HG03196 (cell line): ENCODE measurements at regions not wholly inside any gene's neighbourhood (a gene's known extent, or its start where the extent isn't known, plus 50 kb on each side); places are given as distances from the start of the nearest gene placed in this dataset.
"Not testable (repeated sequence)": the region's sequence is repeated elsewhere in the genome, so short reads cannot be mapped to it uniquely, and the experiment has no call there.

ENCODE experiments used
- ATAC-seq: cut with Tn5 transposase; IDR thresholded peaks from one replicate; pipeline ENCODE4 v1.9.1; 2021; ENCODE audit not compliant: unreplicated experiment

DNA sequence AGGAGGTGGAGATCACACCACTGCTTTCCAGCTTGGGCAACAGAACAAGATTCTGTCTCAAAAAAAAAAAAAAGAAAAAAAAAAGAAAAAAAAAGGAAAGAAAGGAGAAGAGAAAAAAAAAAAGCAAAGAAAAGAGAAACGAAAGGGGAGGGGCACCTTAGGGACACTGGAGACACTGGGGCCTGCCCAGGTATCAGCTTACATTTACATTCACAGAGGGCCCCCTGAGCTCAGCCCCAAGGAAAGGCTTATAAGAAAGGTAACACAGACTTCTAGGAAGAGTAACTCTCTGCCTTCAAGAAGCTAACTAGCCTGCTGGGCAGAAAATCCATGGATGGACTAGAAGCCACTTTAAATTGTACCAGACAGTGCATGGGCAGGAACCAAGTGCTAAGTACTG lies 108.8 kb downstream of the NPY start:
- no peak for ATAC-seq

DNA sequence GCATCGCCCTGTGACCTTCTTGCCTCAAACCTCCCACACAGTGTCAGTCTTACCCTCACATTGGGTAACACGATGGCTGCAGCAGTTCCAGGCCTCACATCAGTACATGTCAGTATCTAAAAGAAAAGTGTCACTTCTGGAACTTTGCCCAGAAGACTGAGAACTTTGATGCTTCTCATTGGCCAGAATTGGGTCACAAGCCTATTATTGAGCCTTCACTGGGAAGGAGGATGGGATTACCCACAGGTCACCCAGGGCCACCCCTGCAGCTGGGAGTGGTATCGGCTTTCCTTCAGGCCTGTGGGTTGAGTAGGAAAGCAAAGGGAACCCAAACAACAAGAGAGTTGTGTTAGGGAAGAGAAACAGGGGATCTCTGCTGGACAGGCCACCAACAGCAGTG lies 111.5 kb downstream of the NPY start:
- ATAC-seq: no peak

DNA sequence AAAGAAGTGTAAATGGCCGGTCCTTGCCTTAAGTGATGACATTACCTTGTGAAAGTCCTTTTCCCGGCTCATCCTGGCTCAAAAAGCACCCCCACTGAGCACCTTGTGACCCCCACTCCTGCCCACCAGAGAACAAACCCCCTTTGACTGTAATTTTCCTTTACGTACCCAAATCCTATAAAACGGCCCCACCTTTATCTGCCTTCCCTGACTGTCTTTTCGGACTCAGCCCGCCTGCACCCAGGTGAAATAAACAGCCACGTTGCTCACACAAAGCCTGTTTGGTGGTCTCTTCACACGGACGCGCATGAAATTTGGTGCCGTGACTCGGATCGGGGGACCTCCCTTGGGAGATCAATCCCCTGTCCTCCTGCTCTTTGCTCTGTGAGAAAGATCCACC lies 112.4 kb downstream of the NPY start:
- not testable (repeated sequence) for ATAC-seq

DNA sequence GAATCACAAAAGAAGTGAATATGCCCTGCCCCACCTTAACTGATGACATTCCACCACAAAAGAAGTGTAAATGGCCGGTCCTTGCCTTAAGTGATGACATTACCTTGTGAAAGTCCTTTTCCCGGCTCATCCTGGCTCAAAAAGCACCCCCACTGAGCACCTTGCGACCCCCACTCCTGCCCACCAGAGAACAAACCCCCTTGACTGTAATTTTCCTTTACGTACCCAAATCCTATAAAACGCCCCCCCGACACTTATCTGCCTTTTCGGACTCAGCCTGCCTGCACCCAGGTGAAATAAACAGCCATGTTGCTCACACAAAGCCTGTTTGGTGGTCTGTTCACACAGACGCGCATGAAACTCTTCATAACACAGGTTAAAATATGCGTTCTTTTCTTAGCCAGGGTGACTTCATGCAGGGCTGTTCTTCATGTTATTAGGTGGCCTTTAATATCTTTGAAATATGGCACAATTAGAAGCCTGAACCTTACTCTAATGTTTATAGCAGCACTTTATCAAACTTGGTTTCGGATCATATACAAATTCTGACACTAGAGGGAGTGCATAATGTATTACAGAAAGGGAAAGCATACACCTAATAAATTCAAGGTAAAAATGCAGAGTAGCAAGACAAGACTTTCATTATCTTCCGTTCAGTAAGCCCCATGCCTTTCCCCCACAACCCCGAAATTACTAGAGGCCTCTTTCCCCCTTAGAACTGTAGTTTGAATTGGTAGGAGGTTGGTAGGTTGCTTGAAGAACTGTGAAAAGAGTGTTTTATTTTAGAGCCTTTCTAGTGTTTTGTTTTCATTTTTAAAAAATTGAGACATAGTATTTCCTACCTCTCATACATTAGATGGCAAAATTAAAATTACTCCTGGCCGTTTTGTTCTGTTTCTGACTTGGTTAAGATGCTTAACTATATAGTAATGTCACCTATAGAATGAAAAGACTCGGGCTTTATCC lies 117.9 kb downstream of the NPY start:
- ATAC-seq: no peak

DNA sequence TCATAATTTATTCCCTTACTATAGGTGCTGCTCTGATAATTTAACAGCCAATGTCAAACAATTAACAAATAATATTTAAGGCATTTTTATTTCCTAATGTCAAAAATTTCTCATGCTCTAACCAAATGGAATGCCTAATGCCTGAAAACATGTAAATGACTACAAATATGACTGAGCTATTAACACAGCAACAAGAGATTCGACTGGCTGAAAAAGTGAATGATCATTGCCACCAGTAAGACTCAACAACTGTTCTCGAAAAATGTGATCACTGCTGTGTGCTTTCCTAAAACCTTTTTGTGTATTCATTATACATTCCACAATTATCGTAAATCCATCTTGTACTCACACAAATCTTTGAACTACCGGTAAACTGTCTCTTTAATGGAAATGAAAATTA lies 118.7 kb downstream of the NPY start:
- no peak for ATAC-seq

DNA sequence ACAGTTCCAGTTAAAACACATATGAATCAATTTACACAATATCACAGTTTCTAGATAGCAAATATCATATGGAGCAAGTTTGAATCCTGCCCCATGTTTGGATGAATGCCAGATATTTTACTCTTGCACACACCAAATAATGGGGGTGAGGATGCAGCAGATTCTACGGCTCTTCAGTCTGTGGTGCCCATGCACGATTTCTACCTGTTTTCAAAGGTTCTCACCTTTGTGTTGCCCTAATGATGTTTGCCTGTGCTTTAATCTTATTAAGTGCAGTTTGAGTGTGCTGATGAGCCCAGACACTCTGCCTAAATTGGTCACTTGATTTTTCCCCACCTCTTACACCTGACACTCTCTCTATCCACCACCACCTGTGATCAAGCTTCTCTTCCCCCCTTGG lies 119.6 kb downstream of the NPY start:
- ATAC-seq: no peak

DNA sequence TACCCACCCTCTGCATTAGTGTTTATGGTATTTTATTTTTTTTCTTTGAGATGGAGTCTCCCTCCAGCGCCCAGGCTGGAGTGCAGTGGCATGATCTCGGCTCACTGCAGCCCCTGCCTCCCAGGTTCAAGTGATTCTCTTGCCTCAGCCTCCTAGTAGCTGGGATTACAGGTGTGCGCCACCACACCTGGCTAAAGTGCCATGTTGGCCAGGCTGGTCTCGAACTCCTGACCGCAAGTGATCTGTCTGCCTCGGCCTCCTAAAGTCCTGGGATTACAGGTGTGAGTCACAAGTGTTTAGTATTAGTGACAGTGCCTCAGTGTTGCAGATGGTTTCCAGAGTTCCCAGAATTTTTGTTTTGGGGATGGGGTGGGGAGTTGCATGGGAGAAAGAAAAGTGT lies 120.3 kb downstream of the NPY start:
- no peak for ATAC-seq

DNA sequence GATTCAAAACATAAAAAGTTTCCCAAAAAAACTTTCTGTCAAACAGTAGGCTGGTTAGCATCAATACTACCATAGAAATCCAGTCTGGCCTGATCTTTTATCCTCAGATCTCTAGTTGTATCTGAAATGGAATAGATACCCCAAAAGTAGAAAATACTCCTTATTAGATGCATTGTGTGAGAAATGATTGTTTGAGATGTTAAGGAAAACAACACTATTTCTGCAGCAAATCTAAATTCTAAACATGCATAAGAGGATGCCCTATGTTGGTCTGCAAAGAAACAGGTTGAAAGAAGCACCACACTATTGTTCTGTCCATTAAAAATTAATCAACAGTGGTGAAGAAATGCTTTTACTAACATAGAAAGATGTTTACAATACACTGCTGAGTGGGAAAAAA lies 121.0 kb downstream of the NPY start:
- ATAC-seq: no peak

DNA sequence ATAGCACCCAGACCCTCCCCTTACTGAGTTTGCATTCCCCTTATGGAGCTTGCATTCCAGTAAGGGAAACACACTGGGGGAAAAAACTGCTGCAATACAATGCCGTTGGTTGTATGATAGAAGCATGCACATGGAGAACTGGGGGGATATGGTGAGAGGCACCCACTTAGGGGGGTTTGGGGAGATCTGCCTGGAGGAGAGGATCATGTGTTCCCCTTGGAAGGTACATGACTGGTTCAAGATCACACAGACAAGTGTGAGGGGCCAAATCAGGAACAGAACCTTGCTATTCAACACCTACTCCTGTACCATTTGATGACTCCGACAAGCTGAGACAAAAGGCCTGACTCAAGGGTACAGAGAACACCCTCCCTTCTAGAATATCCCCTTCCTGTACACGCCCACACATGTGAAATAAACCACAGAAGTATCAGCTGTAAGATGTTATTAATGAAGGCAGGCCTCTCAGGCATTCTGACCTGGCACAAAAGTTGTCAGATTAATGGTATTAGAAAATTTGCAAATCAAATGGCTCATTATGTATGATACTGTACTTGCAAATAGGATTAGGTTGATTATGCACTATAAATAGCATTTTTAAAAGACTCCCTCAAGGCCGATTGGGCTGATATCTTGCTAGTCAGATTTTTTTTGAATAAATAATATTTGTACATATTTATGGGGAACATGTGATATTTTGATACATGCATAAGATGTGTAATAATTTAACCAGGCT lies 122.2 kb downstream of the NPY start:
- no peak for ATAC-seq

DNA sequence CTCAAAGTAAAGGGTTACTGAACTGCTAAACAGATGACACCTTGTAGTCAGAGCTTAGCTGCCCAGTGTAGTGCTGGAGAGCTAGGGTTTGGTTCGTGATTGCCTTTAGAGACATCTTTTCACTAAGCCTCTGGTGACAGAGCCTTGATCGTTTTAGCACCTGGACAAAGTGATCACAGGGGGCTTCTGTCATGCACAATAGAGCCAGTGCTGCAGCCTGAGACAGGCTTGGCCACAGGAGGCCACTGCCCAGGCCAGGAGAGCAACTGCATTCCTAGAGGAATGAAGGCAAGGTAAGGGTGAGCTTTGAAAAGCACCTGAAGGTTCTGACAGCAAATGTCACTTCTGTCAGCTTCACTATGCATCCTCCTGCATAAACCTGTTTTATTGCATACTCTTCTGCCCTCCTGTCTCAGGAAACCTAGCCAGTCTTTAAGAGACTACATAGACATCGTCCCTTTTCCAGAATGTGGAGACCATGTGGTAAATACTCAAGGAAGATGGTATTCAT lies 122.9 kb downstream of the NPY start:
- no peak for ATAC-seq

DNA sequence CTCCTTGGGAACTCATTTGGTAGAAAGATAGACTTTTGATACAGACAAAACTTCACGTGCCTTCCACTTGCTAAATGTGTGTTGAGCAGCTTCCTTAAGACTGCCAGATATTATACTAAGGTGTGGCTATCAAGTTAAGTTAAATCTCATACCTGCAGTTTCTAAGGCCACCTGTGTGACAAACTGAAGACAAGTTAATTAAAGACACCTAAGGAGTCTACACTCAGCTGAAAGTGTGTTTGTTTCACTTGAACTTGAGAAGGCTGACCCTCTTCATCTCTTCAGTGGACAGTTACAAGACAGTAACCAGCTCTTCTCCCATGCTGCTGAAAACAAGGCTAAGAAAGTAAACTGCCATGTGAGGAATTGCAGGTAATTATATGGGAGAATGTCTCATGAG lies 124.0 kb downstream of the NPY start:
- no peak for ATAC-seq

DNA sequence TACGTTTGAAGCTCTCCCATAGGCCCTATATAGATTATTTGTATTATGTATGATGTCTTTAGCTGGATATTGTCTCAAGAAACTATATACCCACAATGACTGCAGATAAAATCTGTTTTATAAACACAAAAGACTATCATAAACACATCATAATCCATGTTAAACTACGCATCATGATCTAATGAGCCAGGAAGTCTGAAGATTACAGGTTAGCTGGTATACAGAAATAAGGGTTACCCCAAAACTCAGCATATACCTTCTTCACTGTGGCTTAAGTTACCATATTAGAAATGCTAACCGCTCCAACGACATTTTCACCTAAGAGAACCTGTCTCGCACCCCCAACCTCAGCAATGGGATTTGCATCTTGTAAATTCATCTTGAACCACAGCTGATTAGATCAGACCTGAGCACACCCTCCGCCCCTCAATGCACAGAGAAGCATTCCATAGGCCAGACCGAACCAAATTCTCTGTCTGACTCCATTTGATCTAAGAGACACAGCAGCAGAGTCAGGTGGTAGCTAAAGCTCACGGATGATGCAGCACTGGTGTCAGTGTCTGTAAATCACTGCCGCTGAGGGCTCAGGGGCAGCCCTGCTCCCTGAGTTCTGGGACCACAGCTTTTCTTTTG lies 124.9 kb downstream of the NPY start:
- ATAC-seq: no peak

DNA sequence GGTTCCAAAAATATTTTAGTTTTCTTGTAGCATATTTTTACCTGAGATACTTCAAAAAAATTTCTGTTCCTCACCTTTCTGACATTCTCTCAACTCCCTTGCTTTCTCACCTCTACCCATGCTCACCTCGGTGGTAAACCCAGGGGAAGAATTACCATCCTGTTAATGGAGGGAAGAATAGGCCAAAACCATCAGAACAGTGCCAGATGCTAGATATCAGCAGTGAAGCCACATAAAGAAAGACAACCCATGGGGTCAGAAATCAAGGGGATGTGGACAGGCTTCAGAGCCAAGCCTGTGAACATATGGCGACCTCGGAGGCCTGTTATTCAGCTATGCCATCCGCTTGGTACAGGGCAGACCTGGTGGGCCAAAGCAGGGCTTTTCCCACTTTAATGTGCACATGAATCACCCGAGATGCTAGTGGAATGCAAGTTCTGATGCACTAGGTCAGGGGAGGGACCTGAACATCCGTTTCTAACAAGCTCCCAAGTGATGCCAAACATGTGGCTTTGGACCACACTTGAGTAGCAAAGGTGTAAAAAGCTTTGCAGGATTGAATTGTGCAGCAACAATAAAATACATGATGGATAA lies 125.5 kb downstream of the NPY start:
- ATAC-seq: no peak

DNA sequence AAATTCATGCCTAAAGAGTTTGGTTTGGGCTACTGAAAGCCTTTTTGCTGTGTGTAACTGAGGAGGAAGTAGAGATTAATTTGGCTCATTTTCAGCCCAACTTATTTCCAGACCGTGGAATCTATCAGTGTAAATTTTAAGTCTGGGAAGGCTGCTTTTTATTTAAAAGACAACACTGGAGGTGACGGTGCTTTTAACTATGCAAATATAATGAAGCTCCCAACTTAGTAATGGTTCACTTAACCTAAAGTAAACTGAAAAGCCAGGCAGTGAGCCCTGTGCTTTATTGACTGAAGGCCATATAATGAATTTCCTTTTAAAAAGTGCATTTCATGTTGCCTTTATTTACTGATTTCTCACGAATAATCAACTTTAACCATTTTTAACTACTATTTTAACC lies 127.2 kb downstream of the NPY start:
- ATAC-seq: no peak

DNA sequence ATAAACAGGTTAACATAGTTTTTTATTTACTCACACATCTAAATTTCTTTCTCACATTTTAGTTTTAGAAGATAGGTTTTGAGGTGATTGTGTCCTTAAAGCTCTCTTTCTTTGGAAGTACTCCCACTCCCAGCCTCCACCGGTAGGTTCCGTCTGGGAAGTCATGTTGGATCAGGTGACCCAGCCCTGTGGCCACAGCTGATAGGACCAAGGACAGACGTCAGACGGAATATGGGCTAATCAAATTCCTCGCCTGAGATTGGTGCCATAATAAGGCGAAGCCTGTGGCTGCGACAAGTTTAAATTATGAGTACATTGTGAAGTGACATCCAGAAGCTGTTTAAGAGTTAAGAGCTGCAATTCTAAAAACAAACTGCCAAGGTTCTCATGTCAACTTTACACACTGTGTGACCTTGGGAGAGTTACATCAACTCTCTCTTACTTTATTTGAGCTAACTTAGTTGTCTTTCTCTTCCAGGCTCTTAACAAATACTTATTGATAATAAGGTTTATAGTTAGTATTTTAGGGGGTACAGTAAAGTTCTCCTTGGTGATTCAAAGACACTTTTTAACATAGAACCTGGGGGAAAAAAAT lies 133.6 kb downstream of the NPY start:
- ATAC-seq: no peak

DNA sequence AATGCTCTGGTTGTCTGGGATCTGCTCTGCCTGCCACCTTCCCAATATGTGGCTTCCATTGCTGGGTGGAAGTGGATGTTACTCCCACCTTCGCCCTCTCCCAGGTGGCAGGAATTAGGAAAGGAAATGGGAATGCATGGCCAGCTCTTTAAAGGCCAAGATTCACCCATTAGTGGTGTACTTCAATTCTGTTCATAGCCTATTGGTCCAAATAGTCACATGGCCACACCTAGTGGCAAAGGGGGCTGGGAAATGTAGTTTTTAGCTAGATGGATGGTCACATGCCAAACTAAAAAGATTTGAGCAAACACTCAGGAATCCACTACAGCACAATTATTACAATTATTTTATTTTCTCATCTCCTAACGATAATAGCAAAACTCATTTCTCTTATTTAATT lies 135.1 kb downstream of the NPY start:
- ATAC-seq: no peak

DNA sequence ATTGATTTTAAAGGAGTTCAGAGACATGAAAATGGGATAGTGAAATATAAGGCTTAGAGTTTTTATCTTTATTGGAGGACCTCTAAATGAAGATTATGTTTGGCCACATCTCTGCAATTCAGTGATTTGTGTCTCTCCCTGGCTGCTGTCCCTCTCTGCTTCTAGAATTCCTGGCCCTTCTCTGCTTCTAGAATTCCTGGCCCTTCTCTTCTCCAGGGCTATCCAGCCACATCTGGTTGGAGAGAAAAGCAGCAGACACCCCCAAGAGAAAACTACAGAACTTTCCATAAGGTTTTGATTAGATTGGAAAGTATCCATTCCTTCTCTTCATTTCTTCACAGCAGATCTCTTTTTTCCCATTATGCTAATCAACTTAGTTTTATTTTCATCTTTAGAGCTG lies 135.5 kb downstream of the NPY start:
- no peak for ATAC-seq

DNA sequence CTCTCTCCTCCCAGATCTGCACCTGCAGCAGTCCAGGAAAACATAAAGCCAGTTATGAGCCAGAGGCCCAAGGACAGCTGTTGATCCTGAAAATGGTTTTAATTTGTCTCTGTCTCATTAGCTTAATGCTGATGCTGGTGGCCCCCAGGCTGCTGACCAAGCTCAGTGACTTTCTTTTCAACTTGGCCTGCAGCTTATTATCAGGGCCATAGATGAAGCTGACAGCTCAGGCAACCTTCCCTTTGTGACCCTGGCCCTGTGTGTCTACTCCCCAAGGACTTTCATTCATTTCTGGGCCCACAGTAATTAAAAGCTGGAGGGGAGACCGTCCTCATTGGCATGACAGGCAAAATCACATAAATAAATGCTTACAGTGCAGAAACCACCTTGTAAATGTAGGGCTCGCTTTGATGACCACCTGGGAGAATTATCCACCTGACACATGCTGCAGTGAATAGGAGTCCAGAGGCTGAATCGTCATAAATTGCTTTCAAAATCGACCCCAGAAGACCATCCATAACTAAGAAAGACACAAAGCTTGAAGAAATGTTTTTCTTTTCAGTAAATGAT lies 138.5 kb downstream of the NPY start:
- ATAC-seq: no peak

DNA sequence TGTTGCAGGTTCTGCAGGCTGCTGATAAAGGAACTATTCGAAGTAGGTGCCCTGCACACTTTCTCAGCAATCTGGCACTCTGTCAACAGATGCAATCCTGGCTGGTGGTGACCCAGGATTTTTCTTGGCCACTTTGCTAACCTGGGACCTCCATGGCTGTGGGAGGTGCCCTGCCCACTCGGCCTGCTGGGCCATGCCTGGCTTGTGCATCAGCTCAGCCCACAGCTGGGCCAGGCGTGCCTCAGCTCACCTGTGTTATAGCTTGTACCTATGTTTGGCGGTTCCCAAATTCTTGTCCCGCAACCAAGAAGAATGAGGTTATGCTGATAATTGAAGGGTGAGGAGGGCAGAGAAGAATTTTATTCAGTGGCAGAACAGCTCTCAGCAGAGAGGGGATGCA lies 141.7 kb downstream of the NPY start:
- ATAC-seq: no peak

DNA sequence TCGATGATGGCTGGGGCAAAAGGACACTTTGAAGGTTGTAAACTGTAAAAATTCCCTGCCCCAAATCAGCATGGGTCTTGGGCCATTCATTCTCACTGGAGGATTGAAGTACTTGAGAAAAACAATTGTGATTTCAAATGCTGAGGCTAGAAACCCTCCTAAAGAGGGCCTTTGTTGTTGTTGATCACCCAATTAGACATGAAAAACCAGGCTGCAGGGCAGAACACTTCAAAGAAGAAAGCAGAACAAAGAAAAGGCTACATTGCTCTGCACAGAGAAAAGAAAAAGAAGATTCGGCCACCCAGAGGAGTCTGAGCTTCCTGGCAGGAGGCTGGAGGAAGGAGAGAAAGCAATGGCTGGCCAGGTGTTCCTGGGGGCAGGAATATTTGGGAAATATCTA lies 143.1 kb downstream of the NPY start:
- ATAC-seq: no peak

DNA sequence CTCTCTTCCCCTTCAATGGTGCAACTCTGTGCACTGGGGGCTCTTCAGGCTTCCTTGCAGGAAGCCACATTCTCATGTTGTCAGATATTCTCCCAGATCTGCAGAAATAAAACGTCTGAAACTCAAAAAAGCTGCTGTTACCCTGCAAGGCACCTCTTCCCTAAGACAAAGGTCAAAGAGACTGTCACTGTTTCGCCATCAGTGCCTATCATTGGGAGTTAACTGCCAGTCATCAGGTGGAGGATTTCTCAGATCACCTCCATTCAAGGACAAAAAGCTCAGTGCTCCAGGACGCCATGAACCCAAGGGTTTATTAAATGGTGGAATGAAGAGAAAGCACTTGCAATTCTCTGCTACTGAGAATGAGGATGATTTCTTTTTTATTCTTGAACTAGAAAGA lies 144.6 kb upstream of the PALS2 start:
- no peak for ATAC-seq
